Chondrocyte (in vitro differentiated cells): ENCODE measurements at regions not wholly inside any gene's neighbourhood (a gene's known extent, or its start where the extent isn't known, plus 50 kb on each side); places are given as distances from the start of the nearest gene placed in this dataset.

ENCODE experiments used
- DNase-seq: peaks from one replicate; pipeline ENCODE4 v3.0.0; 2021; ENCODE audit warnings: mixed read lengths, low spot score
- H3K27ac Mint-ChIP-seq: one replicate; pipeline ENCODE4 v1.8.0; 2021; ENCODE audit warnings: mild to moderate bottlenecking, moderate library complexity, mixed read lengths; ENCODE audit not compliant: unreplicated experiment
- H3K27me3 Mint-ChIP-seq: 2 replicates; pipeline ENCODE4 v1.8.0; 2021; ENCODE audit warnings: low read depth, mixed read lengths
- H3K36me3 Mint-ChIP-seq: 2 replicates; pipeline ENCODE4 v1.8.0; 2021; ENCODE audit warnings: low read depth, mixed read lengths
- H3K4me1 Mint-ChIP-seq: 2 replicates; pipeline ENCODE4 v1.8.0; 2021; ENCODE audit warnings: low read depth, mild to moderate bottlenecking, mixed read lengths
- H3K4me3 Mint-ChIP-seq: one replicate; pipeline ENCODE4 v1.8.0; 2021; ENCODE audit warnings: mild to moderate bottlenecking, moderate library complexity, mixed read lengths; ENCODE audit not compliant: unreplicated experiment
- H3K9me3 Mint-ChIP-seq: 2 replicates; pipeline ENCODE4 v1.8.0; 2021; ENCODE audit warnings: low read depth, mixed read lengths
- CTCF ChIP-seq: fragments of 200-600 bp; sonication (generic); IDR thresholded peaks from 2 replicates; pipeline ENCODE4 v1.5.0; 2021; ENCODE audit warnings: antibody characterized with exemption, mild to moderate bottlenecking, moderate library complexity

GRCh38 chr13:83996415-83996814, 114.1 kb upstream of the SLITRK1 start:
- no peaks in the 10 kb centered on the region for H3K4me1 Mint-ChIP-seq
- no peak for TF ChIP-seq CTCF
- no peaks in the 10 kb centered on the region for H3K36me3 Mint-ChIP-seq
- no peak overlapping the region for H3K4me3 Mint-ChIP-seq
- H3K27ac Mint-ChIP-seq, result no peak overlapping the region
- H3K9me3 Mint-ChIP-seq, result no peaks in the 10 kb centered on the region
- peaks cover 2% of the 10 kb centered on the region for H3K27me3 Mint-ChIP-seq
- DNase-seq, result no peak

DNA sequence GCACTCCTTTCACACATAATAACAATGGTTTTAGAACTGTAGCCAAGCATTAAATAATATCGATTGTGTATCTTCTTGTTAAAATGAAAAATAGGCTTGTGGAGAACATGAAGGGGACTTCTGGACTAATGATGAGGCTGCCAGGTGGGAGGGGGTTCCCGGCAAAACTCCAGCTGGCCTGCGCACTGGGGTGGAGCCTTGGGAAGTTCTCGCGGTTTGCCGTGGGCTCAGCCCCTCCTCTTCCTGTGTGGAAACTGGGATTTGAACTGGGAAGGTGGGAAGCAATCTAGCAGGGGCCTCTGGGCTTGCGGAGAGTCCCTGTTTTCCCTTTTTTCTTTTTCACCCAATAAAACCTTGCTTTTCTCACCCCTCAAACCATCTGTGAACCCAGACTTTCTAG, 113.7 kb upstream of the SLITRK1 start:
- no peak for DNase-seq
- no peaks in the 10 kb centered on the region for H3K4me1 Mint-ChIP-seq
- peaks cover 2% of the 10 kb centered on the region for H3K27me3 Mint-ChIP-seq
- TF ChIP-seq CTCF, result no peak
- H3K4me3 Mint-ChIP-seq, result no peak overlapping the region
- H3K27ac Mint-ChIP-seq, result no peak overlapping the region
- H3K36me3 Mint-ChIP-seq, result no peaks in the 10 kb centered on the region
- no peaks in the 10 kb centered on the region for H3K9me3 Mint-ChIP-seq

- no peak for DNase-seq
- TF ChIP-seq CTCF, result no peak
- Mint-ChIP-seq H3K4me1 (no peaks in the 10 kb centered on the region), H3K4me3 (no peak overlapping the region), H3K36me3 (no peaks in the 10 kb centered on the region), H3K27me3 (peaks cover 3% of the 10 kb centered on the region), H3K27ac (no peak overlapping the region), H3K9me3 (no peaks in the 10 kb centered on the region)
These were observed 110.5 kb upstream of the SLITRK1 start for GRCh38 chr13:83992566-83993358.

GRCh38 chr13:83987394-83987793, 105.1 kb upstream of the SLITRK1 start:
- no peak overlapping the region for H3K27ac Mint-ChIP-seq
- no peaks in the 10 kb centered on the region for H3K4me1 Mint-ChIP-seq

GRCh38 chr13:83984793-83985192, 102.5 kb upstream of the SLITRK1 start:
- Mint-ChIP-seq H3K36me3 (no peaks in the 10 kb centered on the region), H3K27ac (no peak overlapping the region), H3K4me1 (no peaks in the 10 kb centered on the region), H3K27me3 (peaks cover 3% of the 10 kb centered on the region), H3K9me3 (no peaks in the 10 kb centered on the region), H3K4me3 (no peak overlapping the region)
- no peak for TF ChIP-seq CTCF
- DNase-seq, result no peak

More at GRCh38 chr13:83987394-83987793, 105.1 kb upstream of the SLITRK1 start:
- DNase-seq, result no peak
- Mint-ChIP-seq H3K9me3 (no peaks in the 10 kb centered on the region), H3K36me3 (no peaks in the 10 kb centered on the region), H3K27me3 (peaks cover 5% of the 10 kb centered on the region), H3K4me3 (no peak overlapping the region)
- TF ChIP-seq CTCF, result no peak
